Mucosa of rectum (tissue), 2 donors: ENCODE measurements at regions not wholly inside any gene's neighbourhood (a gene's known extent, or its start where the extent isn't known, plus 50 kb on each side); places are given as distances from the start of the nearest gene placed in this dataset.

Experiments
- H3K27ac ChIP-seq, 2 donors: one replicate each; pipeline ENCODE4 v1.7.0; 2013; ENCODE audit warnings: inconsistent platforms in 2 of 2, low read depth in 2 of 2, low read length in 2 of 2
- H3K27me3 ChIP-seq, 2 donors: one replicate each; pipeline ENCODE4 v1.7.0; 2013; ENCODE audit warnings: low read length in 2 of 2; ENCODE audit not compliant: control insufficient read depth in 2 of 2, insufficient read depth in 2 of 2
- H3K36me3 ChIP-seq, 2 donors: one replicate each; pipeline ENCODE4 v1.7.0; 2013; ENCODE audit warnings: low read length in 2 of 2; ENCODE audit not compliant: control insufficient read depth in 2 of 2, insufficient read depth in 2 of 2
- H3K4me1 ChIP-seq, 2 donors: one replicate each; pipeline ENCODE4 v1.7.0; 2013; ENCODE audit warnings: low read length in 2 of 2, mild to moderate bottlenecking in 1 of 2; ENCODE audit not compliant: control insufficient read depth in 2 of 2, insufficient read depth in 2 of 2
- H3K4me3 ChIP-seq, 2 donors: one replicate each; pipeline ENCODE4 v1.7.0; 2013; ENCODE audit warnings: low read length in 2 of 2
- H3K9ac ChIP-seq, 2 donors: one replicate each; pipeline ENCODE4 v1.7.0; 2013; ENCODE audit warnings: low read length in 2 of 2, low read depth in 1 of 2, mild to moderate bottlenecking in 1 of 2
- H3K9me3 ChIP-seq, 2 donors: one replicate each; pipeline ENCODE4 v1.7.0; 2013; ENCODE audit warnings: low read length in 2 of 2; ENCODE audit not compliant: control insufficient read depth in 2 of 2
- donor health status: healthy.
- donor health status: Normal muscosa, but diverticular disease.

DNA sequence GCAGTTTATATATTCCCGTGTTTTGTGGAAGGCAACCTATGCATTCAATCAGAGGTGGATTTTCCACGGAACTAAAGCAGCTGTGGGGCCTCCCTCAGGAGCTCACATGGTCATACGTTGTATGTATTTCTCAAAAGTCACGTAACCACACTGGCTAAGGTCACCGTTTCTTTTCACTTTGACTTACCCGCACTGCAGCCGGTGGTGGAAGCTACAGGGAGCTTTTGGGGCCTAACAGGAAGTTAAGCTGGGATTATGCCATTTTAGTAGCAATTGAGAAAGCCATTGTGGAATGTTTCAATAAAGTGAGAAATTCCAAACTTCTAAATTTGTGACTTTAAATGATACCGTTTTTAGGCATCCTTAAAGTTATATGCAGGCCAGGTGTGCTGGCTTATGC lies 111.2 kb upstream of the KLF6 start:
- no peaks in the 10 kb centered on the region for H3K27me3 ChIP-seq
- no peak overlapping the region for H3K9ac ChIP-seq
- no peaks in the 10 kb centered on the region for H3K36me3 ChIP-seq
- H3K9me3 ChIP-seq, result no peaks in the 10 kb centered on the region
- no peaks in the 10 kb centered on the region for H3K4me1 ChIP-seq
- H3K27ac ChIP-seq, result no peak overlapping the region
- no peak overlapping the region for H3K4me3 ChIP-seq

DNA sequence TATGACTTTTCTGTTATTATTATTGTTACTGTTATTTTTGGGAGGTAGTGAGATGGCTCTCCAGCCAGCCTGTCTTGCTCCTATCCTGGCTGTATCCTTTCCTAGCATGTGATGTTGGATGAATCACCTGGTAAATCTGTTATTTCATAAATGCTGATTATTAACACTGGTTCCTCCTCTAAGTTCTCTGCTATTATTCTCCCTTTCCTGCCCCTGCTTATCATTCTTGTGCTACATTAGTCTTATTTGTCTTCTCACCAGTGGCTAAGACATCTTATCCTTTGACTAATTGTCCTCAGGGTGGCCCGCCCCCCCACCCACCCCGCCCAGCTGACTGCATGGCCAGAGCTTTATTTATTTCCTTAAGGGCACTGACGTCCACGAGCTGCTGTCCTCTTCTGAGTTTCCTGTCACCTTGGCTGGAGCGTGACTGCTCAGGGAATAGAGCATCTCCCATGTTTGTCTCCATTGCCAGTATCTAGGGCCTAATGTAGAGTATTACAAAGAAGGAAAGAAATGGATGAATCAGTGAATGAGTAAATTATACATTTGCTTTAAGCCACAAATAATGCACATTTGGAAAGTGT lies 110.1 kb upstream of the KLF6 start:
- H3K4me1 ChIP-seq, result no peaks in the 10 kb centered on the region
- no peaks in the 10 kb centered on the region for H3K27me3 ChIP-seq
- no peak overlapping the region for H3K27ac ChIP-seq
- no peak overlapping the region for H3K4me3 ChIP-seq
- no peaks in the 10 kb centered on the region for H3K36me3 ChIP-seq
- H3K9ac ChIP-seq, result no peak overlapping the region
- no peaks in the 10 kb centered on the region for H3K9me3 ChIP-seq

DNA sequence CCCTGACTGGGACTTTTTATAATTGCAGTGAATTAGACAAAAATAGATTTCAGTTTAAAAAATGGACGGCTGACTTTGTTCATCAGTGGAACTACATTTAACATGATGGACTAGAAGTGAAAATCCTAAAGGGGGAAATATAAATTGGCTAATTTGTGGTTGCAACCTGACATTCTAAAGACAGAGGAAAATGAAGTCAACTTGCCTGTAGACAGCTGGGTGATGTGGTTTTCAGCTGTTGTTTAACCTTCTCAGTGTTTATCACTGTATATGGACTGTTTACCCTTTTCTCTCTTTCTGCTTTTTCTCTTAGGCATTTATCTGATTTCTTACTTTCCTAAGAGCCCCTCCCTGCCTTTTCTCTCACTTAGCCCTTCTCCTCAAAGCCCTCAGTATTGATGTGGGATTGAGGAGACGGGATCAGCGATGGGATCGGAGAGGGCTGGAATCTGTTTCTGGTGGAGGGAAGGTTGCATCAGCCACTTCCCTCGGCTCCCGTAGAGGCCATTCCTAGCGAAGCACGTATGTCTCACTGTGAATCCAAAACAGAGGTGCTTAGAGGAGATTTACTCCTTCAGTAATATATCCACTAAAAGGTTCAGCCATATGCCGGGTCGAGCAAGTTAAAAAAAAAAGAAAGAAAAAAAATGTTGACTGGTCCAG lies 109.0 kb upstream of the KLF6 start:
- Histone ChIP-seq H3K4me1 (no peaks in the 10 kb centered on the region), H3K9ac (no peak overlapping the region), H3K36me3 (no peaks in the 10 kb centered on the region), H3K27me3 (no peaks in the 10 kb centered on the region), H3K9me3 (no peaks in the 10 kb centered on the region), H3K4me3 (no peak overlapping the region), H3K27ac (peak overlapping the region; percentile 1 to 34)

DNA sequence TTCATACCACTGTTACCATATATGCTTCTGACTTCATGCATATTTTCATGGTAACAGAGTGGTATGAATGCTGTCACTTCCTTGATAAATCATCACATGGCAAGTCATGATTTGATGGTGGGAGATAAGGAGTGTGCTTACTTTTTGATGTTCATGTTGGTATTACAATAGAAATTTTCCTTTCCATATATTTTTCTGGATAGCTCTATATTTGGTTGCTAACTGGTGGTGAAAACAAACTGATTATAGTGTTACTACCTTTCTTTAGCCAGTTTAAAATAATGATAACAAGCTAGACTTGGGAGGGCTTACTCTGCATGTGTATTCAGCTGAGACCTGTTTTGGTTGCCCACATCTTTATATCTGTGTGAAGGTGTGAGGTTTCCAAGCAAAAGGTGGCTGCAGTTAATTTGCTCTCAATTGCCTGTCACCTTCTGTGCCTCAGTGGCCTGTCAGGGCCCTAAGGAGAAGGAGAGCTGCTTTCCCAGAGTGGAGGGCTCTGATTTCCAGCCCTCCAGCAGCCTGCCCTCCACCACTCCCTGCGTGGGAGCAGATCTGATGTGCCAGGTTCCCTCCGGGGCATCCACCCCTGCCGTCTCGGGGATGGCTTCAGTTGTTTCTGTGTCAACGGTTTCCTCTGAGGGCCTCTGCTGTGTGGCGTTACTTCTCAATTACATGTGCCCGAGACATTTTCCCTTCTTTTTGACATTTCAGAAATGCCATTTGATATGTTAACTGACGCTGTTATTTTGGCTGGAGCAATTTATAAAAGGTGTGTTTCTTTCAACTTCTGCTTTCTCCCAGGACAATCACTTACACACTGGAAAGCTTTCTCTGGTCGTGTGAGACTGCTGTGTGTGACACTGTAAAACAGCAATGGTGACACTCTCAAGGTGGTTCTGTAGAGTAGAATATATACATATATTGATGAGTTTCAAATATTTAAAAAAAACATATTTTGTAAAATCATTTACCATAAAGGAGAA lies 107.7 kb upstream of the KLF6 start:
- no peaks in the 10 kb centered on the region for H3K27me3 ChIP-seq
- peaks cover 3 to 6% of the 10 kb centered on the region in 2 donors for H3K4me1 ChIP-seq
- peak overlapping the region in 1 of 2 donors; percentile 45 for H3K27ac ChIP-seq

DNA sequence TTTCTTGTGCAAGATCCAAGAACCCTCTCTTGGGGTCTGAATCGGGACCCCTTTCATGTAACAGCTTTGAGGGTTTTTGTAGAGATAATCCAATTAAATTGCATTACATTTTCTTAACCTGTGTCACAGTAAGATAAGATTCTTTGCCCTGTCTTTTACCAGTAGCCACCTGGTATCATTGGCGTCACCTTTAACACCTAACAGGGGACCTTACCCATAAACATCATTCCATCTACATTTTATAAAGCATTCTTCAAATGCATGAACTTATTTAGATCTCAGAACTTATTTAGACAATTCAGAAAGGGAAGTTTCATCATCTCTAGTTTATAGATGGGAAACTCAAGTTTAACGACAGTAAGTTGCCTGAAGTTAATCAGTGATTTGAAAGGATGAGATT lies 106.4 kb upstream of the KLF6 start:
- no peaks in the 10 kb centered on the region for H3K27me3 ChIP-seq
- no peaks in the 10 kb centered on the region for H3K36me3 ChIP-seq
- no peaks in the 10 kb centered on the region for H3K9me3 ChIP-seq
- H3K27ac ChIP-seq, result peak overlapping the region in 1 of 2 donors; percentile 18
- H3K4me1 ChIP-seq, result peaks cover 3 to 14% of the 10 kb centered on the region in 2 donors
- H3K9ac ChIP-seq, result no peak overlapping the region
- H3K4me3 ChIP-seq, result no peak overlapping the region

More for the DNA sequence above, 107.7 kb upstream of the KLF6 start:
- Histone ChIP-seq H3K4me3 (no peak overlapping the region), H3K9ac (no peak overlapping the region), H3K9me3 (no peaks in the 10 kb centered on the region), H3K36me3 (no peaks in the 10 kb centered on the region)

DNA sequence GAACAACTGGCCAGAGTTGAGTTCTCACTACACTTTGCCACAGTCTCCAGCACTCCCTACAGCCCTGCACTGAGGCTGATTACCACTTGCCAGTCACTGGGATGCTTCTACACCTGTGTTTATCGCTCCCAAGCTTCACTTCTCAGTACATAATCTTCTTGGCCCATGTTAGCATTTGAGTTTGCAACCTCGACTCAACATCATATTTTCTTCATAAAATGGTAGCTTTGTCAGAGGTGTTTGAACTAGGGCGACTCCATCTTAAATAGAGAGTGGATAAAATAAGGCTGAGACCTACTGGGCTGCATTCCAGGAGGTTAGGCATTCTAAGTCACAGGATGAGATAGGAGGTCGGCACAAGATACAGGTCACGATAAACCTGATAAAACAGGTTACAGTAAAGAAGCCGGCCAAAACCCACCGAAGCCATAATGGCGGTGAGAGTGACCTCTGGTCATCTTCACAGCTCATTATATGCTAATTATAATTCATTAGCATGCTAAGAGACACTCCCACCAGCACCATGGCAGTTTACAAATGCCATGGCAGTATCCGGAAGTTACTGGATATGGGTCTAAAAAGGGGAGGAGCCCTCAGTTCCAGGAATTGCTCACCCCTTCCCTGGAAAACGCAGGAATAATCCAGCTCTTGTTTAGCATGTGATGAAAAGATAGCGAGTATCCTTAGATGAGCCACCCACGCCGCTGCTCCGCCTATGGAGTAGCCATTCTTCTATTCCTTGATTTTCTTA lies 105.8 kb upstream of the KLF6 start:
- H3K27me3 ChIP-seq, result no peaks in the 10 kb centered on the region
- H3K4me3 ChIP-seq, result no peak overlapping the region
- no peak overlapping the region for H3K27ac ChIP-seq
- H3K4me1 ChIP-seq, result peaks cover 3 to 16% of the 10 kb centered on the region in 2 donors
- no peak overlapping the region for H3K9ac ChIP-seq
- no peaks in the 10 kb centered on the region for H3K9me3 ChIP-seq
- no peaks in the 10 kb centered on the region for H3K36me3 ChIP-seq

DNA sequence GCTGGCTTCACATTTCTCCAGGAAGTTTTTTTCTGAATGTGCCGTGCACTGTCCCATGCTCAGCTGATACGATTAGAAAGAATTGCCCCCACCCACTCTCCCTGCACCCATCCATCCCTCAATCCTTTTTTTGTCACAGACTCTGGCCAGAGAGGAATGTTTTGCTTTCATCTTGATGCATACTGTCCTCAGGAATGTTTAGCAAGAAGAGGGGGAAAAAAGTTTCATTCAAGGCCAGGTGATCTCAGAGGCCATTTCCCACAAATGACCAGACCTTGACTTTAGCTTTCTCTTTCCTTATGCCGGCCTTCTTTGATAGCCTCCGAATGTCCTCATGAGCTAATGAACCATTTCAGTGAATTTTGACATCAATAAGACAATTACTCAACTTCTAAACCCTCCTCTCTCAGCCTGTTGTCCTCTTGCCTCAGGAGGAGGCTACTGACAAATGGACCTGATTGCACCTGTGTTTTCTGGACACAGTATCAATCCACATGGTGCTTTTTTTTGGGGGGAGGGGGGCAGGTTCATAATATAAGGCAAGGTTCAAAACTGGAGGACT lies 105.0 kb upstream of the KLF6 start:
- H3K4me1 ChIP-seq, result peaks cover 3 to 16% of the 10 kb centered on the region in 2 donors
- H3K9me3 ChIP-seq, result no peaks in the 10 kb centered on the region
- H3K27me3 ChIP-seq, result no peaks in the 10 kb centered on the region
- H3K27ac ChIP-seq, result no peak overlapping the region
- H3K4me3 ChIP-seq, result no peak overlapping the region
- H3K36me3 ChIP-seq, result no peaks in the 10 kb centered on the region
- H3K9ac ChIP-seq, result no peak overlapping the region

DNA sequence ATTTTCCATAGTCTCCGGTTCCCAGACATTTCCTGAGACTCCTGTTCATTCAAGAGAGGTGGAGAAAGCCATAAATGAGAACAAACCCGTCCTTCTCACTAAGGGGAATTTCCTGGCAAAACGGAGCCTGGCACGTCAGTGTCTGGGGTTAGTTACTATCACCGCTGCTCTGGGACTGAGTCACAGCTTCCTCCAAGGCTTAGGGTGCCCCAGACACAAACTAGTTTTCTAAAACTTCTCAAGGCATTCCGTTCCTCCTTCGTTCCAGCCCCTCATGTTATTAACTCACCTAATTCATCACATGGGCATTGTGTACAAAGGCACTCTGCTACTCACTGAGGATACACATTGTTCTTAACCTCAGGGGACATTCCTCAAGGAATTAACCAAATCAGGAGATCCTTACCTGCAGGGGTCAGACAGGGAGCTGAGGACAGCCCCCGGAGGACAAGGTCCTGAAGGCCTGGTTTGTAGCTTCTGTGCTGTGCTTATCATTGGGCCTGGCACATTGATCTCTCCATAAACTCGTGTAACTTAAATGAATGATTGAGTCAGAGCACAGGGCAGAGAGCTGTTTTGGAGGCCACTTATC lies 103.0 kb upstream of the KLF6 start:
- Histone ChIP-seq H3K36me3 (no peaks in the 10 kb centered on the region), H3K4me3 (no peak overlapping the region), H3K9ac (peak overlapping the region in 1 of 2 donors; percentile 33), H3K9me3 (no peaks in the 10 kb centered on the region), H3K27me3 (no peaks in the 10 kb centered on the region), H3K4me1 (peaks cover 3 to 16% of the 10 kb centered on the region in 2 donors), H3K27ac (peak overlapping the region; percentile 46 to 56)

DNA sequence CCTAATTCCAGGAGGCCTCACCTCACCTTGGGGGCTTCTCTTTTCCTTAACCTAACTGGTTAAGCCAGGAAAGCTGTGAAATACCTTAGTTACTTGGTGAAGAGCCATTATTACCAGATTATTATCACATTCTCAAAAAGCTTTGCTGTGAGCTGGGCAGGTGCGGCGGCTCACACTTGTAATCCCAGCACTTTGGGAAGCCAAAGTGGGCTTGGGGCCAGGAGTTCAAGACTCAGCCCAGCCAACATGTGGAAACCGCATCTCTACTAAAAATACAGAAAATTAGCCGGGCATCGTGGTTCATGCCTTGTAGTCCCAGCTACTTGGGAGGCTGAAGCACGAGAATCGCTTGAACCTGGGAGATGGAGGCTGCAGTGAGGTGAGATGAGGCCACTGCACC lies 102.4 kb upstream of the KLF6 start:
- Histone ChIP-seq H3K9ac (peak overlapping the region; percentile 29 to 33), H3K4me1 (peaks cover 3 to 16% of the 10 kb centered on the region in 2 donors), H3K4me3 (no peak overlapping the region)

More for the DNA sequence above, 102.4 kb upstream of the KLF6 start:
- H3K27me3 ChIP-seq, result no peaks in the 10 kb centered on the region
- no peaks in the 10 kb centered on the region for H3K36me3 ChIP-seq
- peak overlapping the region; percentile 46 to 56 for H3K27ac ChIP-seq
- H3K9me3 ChIP-seq, result no peaks in the 10 kb centered on the region
